Loucy (cell line): ENCODE measurements at regions not wholly inside any gene's neighbourhood (a gene's known extent, or its start where the extent isn't known, plus 50 kb on each side); places are given as distances from the start of the nearest gene placed in this dataset.

ENCODE experiments used
- CTCF ChIP-seq: fragments of 200-600 bp; sonication (generic); conservative IDR thresholded peaks from 2 replicates; pipeline ENCODE4 v1.5.1; 2014; ENCODE audit warnings: mild to moderate bottlenecking, antibody characterized with exemption, low read length
- EZH2phosphoT487 ChIP-seq: fragments of 200-600 bp; IDR thresholded peaks from 2 replicates; pipeline ENCODE4 v1.6.1; 2018; ENCODE audit warnings: antibody characterized with exemption, mild to moderate bottlenecking, moderate library complexity, borderline replicate concordance

GRCh38 chr1:163885510-163885909 lies 563.8 kb downstream of the NUF2 start:
- TF ChIP-seq CTCF, result no peak
- TF ChIP-seq EZH2phosphoT487, result no peak
